ENCODE measurements at regions not wholly inside any gene's neighbourhood (a gene's known extent, or its start where the extent isn't known, plus 50 kb on each side); places are given as distances from the start of the nearest gene placed in this dataset.

DNA sequence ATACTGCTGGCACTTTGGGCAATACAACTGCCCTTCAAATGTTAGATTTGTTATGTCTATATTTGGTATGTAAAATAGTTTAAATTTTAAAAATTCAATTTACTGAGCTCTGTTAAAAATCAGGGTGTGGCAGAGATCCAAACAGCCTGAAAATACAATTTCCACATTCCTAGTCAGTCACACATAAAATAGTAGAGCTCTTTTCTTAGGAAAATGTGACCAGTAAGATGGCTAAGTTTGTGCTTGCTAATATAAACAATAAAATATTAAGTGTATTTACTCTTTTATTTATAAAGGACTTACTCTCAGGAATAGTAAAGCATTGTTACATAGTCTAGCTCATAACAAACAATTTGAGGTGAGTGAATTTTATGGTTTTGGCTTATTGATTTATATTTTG lies 200.2 kb downstream of the DKK2 start:
- no peak for DNase-seq (ENCODE audit: low read depth)
- H3K4me3 ChIP-seq (ENCODE audit: low read length): no peak overlapping the region
- TF ChIP-seq, protein P1, sequence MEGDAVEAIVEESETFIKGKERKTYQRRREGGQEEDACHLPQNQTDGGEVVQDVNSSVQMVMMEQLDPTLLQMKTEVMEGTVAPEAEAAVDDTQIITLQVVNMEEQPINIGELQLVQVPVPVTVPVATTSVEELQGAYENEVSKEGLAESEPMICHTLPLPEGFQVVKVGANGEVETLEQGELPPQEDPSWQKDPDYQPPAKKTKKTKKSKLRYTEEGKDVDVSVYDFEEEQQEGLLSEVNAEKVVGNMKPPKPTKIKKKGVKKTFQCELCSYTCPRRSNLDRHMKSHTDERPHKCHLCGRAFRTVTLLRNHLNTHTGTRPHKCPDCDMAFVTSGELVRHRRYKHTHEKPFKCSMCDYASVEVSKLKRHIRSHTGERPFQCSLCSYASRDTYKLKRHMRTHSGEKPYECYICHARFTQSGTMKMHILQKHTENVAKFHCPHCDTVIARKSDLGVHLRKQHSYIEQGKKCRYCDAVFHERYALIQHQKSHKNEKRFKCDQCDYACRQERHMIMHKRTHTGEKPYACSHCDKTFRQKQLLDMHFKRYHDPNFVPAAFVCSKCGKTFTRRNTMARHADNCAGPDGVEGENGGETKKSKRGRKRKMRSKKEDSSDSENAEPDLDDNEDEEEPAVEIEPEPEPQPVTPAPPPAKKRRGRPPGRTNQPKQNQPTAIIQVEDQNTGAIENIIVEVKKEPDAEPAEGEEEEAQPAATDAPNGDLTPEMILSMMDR (conservative IDR thresholded peaks at IDR 0.05; ENCODE audit: low read depth, low read length): no peak

DNA sequence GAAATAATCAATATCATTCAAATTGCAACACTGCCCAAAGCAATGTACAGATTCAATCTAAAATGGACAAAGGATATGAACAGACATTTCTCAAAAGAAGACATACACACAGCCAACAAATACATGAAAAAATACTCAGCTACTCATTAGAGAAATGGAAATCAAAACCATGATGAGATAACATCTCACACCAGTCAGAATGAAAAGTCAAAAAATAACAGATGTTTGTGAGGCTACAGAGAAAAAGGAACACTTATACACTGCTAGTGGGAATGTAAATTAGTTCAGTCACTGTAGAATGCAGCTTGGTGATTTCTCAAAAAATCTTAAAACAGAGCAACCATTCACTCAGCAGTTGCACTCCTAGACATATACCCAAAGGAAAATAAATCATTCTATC lies 205.2 kb downstream of the DKK2 start:
- DNase-seq (ENCODE audit: low read depth): no peak
- TF ChIP-seq, protein P1 (conservative IDR thresholded peaks at IDR 0.05; ENCODE audit: low read depth, low read length): no peak

DNA sequence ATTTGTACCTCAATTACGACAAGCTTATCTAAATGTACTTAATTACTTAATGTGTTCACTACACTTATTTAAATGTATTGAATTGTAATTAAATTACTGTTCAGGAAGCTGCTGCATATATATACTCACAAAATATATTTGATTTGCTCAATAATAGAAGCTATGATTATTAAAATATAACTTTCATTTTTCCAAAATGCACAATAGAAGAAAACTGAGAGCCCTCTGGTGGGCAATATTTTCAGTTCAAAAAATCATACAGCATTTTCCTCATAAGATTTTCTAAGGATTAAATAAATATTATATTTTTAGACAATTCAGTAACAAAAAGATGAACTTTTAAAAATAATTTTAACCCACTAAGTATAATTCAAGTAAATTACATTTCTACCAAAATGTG lies 217.3 kb downstream of the DKK2 start:
- no peak overlapping the region for H3K4me3 ChIP-seq (ENCODE audit: low read length)
- TF ChIP-seq, protein P1 (conservative IDR thresholded peaks at IDR 0.05; ENCODE audit: low read depth, low read length): peak; percentile 36
- DNase-seq (ENCODE audit: low read depth): no peak

More for the DNA sequence above, 205.2 kb downstream of the DKK2 start:
- no peak overlapping the region for H3K4me3 ChIP-seq (ENCODE audit: low read length)

DNA sequence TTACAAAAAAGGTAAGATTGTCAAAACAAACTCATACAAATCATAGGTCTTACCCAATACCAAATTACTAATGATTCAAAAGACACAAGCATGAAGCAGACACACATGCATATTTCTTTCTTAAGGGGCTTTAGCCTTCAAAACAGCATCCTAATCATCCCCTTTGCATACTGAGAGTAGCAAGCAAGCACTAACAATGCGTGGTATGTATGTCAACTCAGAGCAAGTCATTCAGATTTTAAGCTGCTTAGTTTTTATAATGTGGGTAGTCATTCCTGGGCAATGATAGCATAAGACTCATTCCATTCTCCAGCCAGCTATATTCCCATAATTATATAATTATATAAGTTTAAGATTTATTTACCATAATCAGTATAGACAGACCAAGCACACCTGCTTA lies 219.6 kb downstream of the DKK2 start:
- peak; percentile 88 for DNase-seq (ENCODE audit: low read depth)
- TF ChIP-seq, protein P1 (conservative IDR thresholded peaks at IDR 0.05; ENCODE audit: low read depth, low read length): no peak
- H3K4me3 ChIP-seq (ENCODE audit: low read length): no peak overlapping the region

DNA sequence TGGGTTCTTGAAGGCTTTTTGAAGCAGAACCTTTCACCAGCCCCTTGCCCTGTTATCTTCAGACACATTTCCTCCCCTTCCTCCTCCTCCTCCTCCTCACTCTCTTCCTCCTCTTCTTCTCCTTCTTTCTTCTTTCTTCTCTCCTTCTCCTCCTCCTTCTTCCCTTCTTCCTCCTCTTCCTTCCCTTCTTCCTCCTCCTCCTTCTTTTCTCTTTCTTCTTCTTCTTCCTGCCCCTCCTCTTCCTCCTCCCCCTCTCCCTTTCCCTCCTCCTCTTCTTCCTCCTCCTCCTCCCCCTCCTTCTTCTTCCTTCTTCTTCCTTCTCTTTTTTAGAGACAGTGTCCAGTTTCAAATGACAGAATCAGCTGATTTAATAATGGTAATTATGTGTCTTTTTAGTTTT lies 226.0 kb downstream of the DKK2 start:
- DNase-seq (ENCODE audit: low read depth): no peak
- TF ChIP-seq, protein P1 (conservative IDR thresholded peaks at IDR 0.05; ENCODE audit: low read depth, low read length): no peak
- no peak overlapping the region for H3K4me3 ChIP-seq (ENCODE audit: low read length)

DNA sequence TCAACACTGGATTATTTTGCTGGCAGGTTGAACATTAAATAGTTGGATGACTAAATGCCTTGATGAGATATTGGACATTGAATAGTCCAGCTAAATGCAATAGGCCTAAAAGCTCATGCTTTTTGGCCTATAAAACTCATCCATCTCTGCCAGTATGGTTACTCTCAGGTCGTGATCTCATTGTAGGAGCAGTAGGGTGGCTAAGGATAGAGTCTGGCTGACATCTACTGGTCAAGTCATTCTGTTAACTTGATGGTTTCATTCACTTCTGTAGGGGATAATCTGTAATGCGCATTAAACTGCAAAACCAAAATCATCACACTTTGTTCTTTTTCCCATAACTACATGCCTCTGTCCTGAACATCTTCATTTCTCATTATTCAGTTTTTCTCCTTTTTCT lies 227.0 kb downstream of the DKK2 start:
- H3K4me3 ChIP-seq (ENCODE audit: low read length): no peak overlapping the region
- no peak for DNase-seq (ENCODE audit: low read depth)
- TF ChIP-seq, protein P1 (conservative IDR thresholded peaks at IDR 0.05; ENCODE audit: low read depth, low read length): peak; percentile 43

DNA sequence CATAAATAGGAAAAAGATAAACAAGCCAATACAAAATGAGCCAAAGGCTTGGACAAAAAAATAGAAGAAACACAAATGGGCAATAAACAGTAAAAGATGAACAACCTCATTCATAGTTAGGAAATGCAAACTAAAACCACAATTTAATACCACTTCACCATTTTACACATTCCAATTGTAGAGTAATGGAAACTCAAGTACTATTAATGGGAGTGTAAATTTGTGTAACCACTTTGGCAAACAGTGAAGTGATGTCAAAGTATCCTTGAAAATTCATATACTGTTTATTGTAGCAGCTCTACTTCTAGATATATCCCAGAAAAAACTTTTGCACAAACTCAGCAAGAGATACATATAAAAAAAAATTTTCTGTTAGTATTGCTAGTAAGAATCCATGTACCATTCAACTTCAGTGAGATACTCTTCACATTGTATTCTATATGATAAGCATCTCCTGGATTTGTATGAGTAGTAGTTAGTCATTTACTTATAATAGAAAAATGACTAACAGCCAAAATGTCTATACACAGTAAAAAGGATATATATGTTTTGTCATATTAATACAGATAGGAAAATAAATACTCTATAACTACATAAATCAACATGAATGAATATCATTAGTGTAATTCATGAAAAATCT lies 229.8 kb downstream of the DKK2 start:
- no peak overlapping the region for H3K4me3 ChIP-seq (ENCODE audit: low read length)
- DNase-seq (ENCODE audit: low read depth): no peak
- TF ChIP-seq, protein P1 (conservative IDR thresholded peaks at IDR 0.05; ENCODE audit: low read depth, low read length): no peak
